Mucosa of descending colon (tissue), 3 donors: ENCODE measurements at regions not wholly inside any gene's neighbourhood (a gene's known extent, or its start where the extent isn't known, plus 50 kb on each side); places are given as distances from the start of the nearest gene placed in this dataset.
"Not testable (repeated sequence)": the region's sequence is repeated elsewhere in the genome, so short reads cannot be mapped to it uniquely, and the experiment has no call there.

Experiments used
- ATAC-seq: fragments of 200-7000 bp; cut with Tn5 transposase; one replicate; pipeline ENCODE4 v1.9.1; 2020; ENCODE audit warnings: mild to moderate bottlenecking, moderate library complexity
- DNase-seq, 3 donors: peaks; one replicate each; pipeline ENCODE4 v3.0.0-alpha.2; 2020
- H3K36me3 ChIP-seq: fragments of 200-600 bp; one replicate; pipeline ENCODE4 v1.8.0; 2021; ENCODE audit warnings: low read depth, mild to moderate bottlenecking
- H3K4me1 ChIP-seq: fragments of 200-600 bp; one replicate; pipeline ENCODE4 v1.8.0; 2021; ENCODE audit warnings: low read depth, mild to moderate bottlenecking
- H3K4me3 ChIP-seq: fragments of 200-600 bp; one replicate; pipeline ENCODE4 v1.8.0; 2021; ENCODE audit warnings: mild to moderate bottlenecking
- H3K9me3 ChIP-seq: fragments of 200-600 bp; one replicate; pipeline ENCODE4 v1.8.0; 2021; ENCODE audit warnings: mild to moderate bottlenecking
- CTCF ChIP-seq: fragments of 200-600 bp; IDR thresholded peaks from one replicate; pipeline ENCODE4 v1.8.0; 2022; ENCODE audit warnings: antibody characterized with exemption, mild to moderate bottlenecking
- intact Hi-C, 2 donors: fragments of 100-400 bp; cut with DNase I in 1 of 2; cut with micrococcal nuclease in 1 of 2; formaldehyde crosslinking; loops; one replicate each; pipeline versions ENCODE4 v1.11.0 to v1.11.1; 2022; cut with DNase I, micrococcal nuclease
- donor health status: DM: no; HTN: no; CAD: no; lungs with moderate emphysema.
- donor health status: DM: no; HTN: no; CAD: no.
- donor health status: DM: no; HTN: yes; CAD: no.

DNA sequence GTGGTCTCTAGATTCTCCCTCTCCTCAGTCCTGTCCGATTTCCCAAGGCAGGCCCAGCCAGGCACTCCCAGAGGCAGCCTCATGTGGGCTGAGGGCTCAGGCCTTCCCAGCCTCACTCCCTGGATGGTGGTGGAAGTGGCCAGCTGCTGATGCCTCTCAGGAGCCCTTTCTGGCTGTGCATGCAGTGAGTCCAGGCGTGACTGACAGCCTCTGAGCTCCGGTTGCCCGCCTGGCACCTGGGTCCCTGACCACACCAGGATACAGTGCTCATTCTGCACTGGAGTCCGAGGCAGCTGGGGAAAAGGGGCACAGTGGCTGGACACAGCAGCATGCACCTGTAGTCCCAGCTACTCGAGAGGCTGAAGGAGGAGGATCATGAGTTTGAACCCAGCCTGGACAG lies 132.6 kb downstream of the CUL2 start:
- no peak overlapping the region for H3K4me3 ChIP-seq
- no peaks in the 10 kb centered on the region for H3K36me3 ChIP-seq
- TF ChIP-seq CTCF = no peak
- ATAC-seq (no peak), DNase-seq (no peak)
- intact Hi-C loops = no loop called here
- H3K4me1 ChIP-seq = no peaks in the 10 kb centered on the region
- no peaks in the 10 kb centered on the region for H3K9me3 ChIP-seq

DNA sequence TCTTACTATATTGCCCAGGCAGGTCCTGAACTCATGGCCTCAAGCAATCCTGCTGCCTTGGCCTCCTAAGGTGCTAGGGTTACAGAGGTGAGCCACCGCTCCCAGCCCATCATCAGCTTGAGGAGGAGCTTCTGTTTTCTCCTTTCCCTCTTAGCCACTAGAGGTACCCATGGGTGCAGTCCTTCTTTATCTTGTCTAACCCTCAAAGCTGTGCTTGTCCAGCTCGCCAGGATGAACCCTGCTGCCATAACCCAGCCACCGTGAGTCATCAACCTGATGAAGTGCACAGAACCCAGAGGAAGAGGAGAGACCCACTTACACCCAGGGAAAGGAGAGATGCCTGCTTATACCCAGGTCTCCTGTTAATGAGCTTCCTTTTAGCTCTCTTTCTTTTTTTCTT lies 133.4 kb downstream of the CUL2 start:
- DNase-seq (no peak), ATAC-seq (no peak)
- Histone ChIP-seq H3K9me3 (no peaks in the 10 kb centered on the region), H3K4me1 (no peaks in the 10 kb centered on the region), H3K4me3 (no peak overlapping the region), H3K36me3 (no peaks in the 10 kb centered on the region)
- intact Hi-C loops = no loop called here
- no peak for TF ChIP-seq CTCF

DNA sequence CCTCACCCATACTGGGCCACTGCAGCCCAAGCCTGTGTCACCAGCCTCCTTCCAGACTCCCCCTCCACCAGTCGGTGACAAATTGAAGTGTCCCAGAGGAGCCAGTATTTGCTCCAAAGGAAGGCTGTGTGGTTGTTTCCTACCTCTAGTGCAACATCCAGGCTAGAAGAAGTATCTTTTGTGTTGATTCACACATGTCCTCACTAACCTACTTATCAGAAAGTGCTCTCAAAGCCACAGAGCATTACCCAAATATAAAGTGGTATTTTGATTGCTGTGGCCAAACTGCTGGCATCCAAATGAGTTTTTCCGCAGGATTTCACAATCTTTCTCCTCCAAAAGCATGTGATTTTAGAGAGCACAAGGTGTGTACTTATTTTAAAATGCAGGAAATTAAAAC lies 134.8 kb downstream of the CUL2 start:
- no peak for TF ChIP-seq CTCF
- DNase-seq (no peak), ATAC-seq (no peak)
- Histone ChIP-seq H3K4me1 (no peaks in the 10 kb centered on the region), H3K4me3 (no peak overlapping the region), H3K36me3 (no peaks in the 10 kb centered on the region), H3K9me3 (no peaks in the 10 kb centered on the region)
- intact Hi-C loops = no loop called here

- TF ChIP-seq CTCF = no peak
- H3K9me3 ChIP-seq = no peaks in the 10 kb centered on the region
- no peaks in the 10 kb centered on the region for H3K36me3 ChIP-seq
- H3K4me3 ChIP-seq = no peak overlapping the region
- intact Hi-C loops = no loop called here
- peak; percentile 98 for ATAC-seq
- no peaks in the 10 kb centered on the region for H3K4me1 ChIP-seq
- peak; percentile 83 to 89 (median 86) for DNase-seq
Measured at GRCh38 chr10:34954142-34954541, 136.0 kb downstream of the CUL2 start.

DNA sequence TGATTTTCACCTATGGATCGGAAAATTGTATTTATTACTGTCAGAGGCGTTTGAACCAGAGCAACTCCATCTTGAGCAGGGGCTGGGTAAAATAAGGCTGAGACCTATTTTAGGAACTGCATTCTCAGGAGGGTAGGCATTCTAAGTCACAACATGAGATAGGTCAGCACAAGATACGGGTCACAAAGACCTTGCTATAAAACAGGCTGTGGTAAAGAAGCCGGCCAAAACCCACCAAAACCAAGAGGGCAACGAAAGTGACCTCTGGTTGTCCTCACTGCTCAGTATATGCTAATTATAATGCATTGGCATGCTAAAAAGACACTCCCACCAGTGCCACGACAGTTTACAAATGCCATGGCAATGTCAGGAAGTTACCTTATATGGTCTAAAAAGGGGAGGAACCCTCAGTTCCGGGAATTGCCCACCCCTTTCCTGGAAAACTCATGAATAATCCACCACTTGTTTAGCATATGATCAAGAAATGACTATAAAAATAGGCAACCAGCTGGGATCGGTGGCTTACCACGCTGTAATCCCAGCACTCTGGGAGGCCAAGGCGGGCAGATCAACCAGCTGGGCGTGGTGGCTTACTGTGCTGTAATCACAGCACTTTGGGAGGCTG lies 136.3 kb upstream of the PARD3 start:
- H3K4me1 ChIP-seq, H3K36me3 ChIP-seq, intact Hi-C loops, ATAC-seq, H3K9me3 ChIP-seq, H3K4me3 ChIP-seq: not testable (repeated sequence)
- peak in 2 of 3 donors; percentile 33 to 38 for DNase-seq

DNA sequence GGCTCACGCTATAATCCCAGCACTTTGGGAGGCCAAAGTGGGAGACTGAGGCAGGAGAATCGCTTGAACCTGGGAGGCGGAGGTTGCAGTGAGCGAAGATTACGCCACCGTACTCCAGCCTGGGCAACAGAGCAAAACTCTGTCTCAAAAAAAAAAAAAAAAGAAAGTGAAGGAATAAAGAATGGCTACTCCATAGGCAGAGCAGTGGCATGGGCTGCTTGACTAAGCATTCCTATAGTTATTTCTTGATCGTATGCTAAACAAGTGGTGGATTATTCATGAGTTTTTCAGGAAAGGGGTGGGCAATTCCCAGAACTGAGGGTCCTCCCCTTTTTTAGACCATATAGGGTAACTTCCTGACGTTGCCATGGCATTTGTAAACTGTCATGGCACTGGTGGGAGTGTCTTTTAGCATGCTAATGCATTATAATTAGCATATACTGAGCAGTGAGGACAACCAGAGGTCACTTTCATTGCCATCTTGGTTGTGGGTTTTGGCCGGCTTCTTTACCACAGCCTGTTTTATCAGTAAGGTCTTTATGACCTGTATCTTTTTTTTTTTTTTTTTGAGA lies 130.9 kb upstream of the PARD3 start:
- H3K4me1 ChIP-seq, H3K36me3 ChIP-seq, H3K4me3 ChIP-seq, intact Hi-C loops, ATAC-seq, H3K9me3 ChIP-seq, DNase-seq: not testable (repeated sequence)
